ENCODE measurements at regions not wholly inside any gene's neighbourhood (a gene's known extent, or its start where the extent isn't known, plus 50 kb on each side); places are given as distances from the start of the nearest gene placed in this dataset.

- peak in 2 of 3 donors; percentile 17 to 46 for DNase-seq (ENCODE audit: low read depth in 2 of 3, low spot score in 2 of 3)
These were observed 126.1 kb upstream of the PRSS58 start for GRCh38 chr7:142383841-142384492.

GRCh38 chr7:142381727-142382390, 124.0 kb upstream of the PRSS58 start:
- DNase-seq (ENCODE audit: low read depth in 2 of 3, low spot score in 2 of 3): no peak

GRCh38 chr7:142380069-142380468, 122.2 kb upstream of the PRSS58 start:
- no peak for DNase-seq (ENCODE audit: low read depth in 2 of 3, low spot score in 2 of 3)

- no peak for DNase-seq (ENCODE audit: low read depth in 2 of 3, low spot score in 2 of 3)
These were observed 121.5 kb upstream of the PRSS58 start for GRCh38 chr7:142379201-142379885.

- no peak for DNase-seq (ENCODE audit: low read depth in 2 of 3, low spot score in 2 of 3)
These were observed 119.7 kb upstream of the PRSS58 start for GRCh38 chr7:142377567-142377966.

- peak in 1 of 3 donors; percentile 45 for DNase-seq (ENCODE audit: low read depth in 2 of 3, low spot score in 2 of 3)
These were observed 118.6 kb upstream of the PRSS58 start for GRCh38 chr7:142376356-142376997.

GRCh38 chr7:142375710-142376313, 118.0 kb upstream of the PRSS58 start:
- DNase-seq (ENCODE audit: low read depth in 2 of 3, low spot score in 2 of 3): peak in 1 of 3 donors; percentile 43

- no peak for DNase-seq (ENCODE audit: low read depth in 2 of 3, low spot score in 2 of 3)
These were observed 114.9 kb upstream of the PRSS58 start for GRCh38 chr7:142372727-142373126.

- no peak for DNase-seq (ENCODE audit: low read depth in 2 of 3, low spot score in 2 of 3)
These were observed 113.9 kb upstream of the PRSS58 start for GRCh38 chr7:142371586-142372377.

GRCh38 chr7:142365410-142365842, 107.6 kb upstream of the PRSS58 start:
- DNase-seq (ENCODE audit: low read depth in 2 of 3, low spot score in 2 of 3): no peak

GRCh38 chr7:142364551-142364950, 106.7 kb upstream of the PRSS58 start:
- no peak for DNase-seq (ENCODE audit: low read depth in 2 of 3, low spot score in 2 of 3)

- no peak for DNase-seq (ENCODE audit: low read depth in 2 of 3, low spot score in 2 of 3)
These were observed 104.5 kb upstream of the PRSS58 start for GRCh38 chr7:142362349-142362748.

- DNase-seq (ENCODE audit: low read depth in 2 of 3, low spot score in 2 of 3): no peak
These were observed 101.9 kb upstream of the PRSS58 start for GRCh38 chr7:142359694-142360279.

- DNase-seq (ENCODE audit: low read depth in 2 of 3, low spot score in 2 of 3): peak; percentile 30 to 89 (median 69)
These were observed 100.2 kb upstream of the PRSS58 start for GRCh38 chr7:142357953-142358520.

- no peak for DNase-seq (ENCODE audit: low read depth in 2 of 3, low spot score in 2 of 3)
These were observed 98.3 kb upstream of the PRSS58 start for GRCh38 chr7:142356166-142356565.

- no peak for DNase-seq (ENCODE audit: low read depth in 2 of 3, low spot score in 2 of 3)
These were observed 97.5 kb upstream of the PRSS58 start for GRCh38 chr7:142355328-142355727.

GRCh38 chr7:142353147-142354060, 95.5 kb upstream of the PRSS58 start:
- DNase-seq (ENCODE audit: low read depth in 2 of 3, low spot score in 2 of 3): peak in 2 of 3 donors; percentile 26 to 43

- DNase-seq (ENCODE audit: low read depth in 2 of 3, low spot score in 2 of 3): peak in 1 of 3 donors; percentile 30
These were observed 94.7 kb upstream of the PRSS58 start for GRCh38 chr7:142352543-142352942.

All from hematopoietic multipotent progenitor cell (in vitro differentiated cells).